Activated T-cell treated with anti-CD3 and anti-CD28 coated beads, Interleukin-2, amount 50 U/mL, for 24 hours (primary cell): ENCODE measurements at regions not wholly inside any gene's neighbourhood (a gene's known extent, or its start where the extent isn't known, plus 50 kb on each side); places are given as distances from the start of the nearest gene placed in this dataset.
"Not testable (repeated sequence)": the region's sequence is repeated elsewhere in the genome, so short reads cannot be mapped to it uniquely, and the experiment has no call there.

Experiments
- DNase-seq: peaks from one replicate; pipeline ENCODE4 v3.0.0-alpha.2; 2020
- H3K27ac Mint-ChIP-seq: 2 replicates; pipeline ENCODE4 v1.8.0; 2020; ENCODE audit warnings: mild to moderate bottlenecking, mixed read lengths
- H3K27me3 Mint-ChIP-seq: 2 replicates; pipeline ENCODE4 v1.8.0; 2020; ENCODE audit warnings: mixed read lengths
- H3K36me3 Mint-ChIP-seq: 2 replicates; pipeline ENCODE4 v1.8.0; 2020; ENCODE audit warnings: low read depth, mixed read lengths
- H3K4me1 Mint-ChIP-seq: 2 replicates; pipeline ENCODE4 v1.8.0; 2020; ENCODE audit warnings: low read depth, mixed read lengths
- H3K4me3 Mint-ChIP-seq: 2 replicates; pipeline ENCODE4 v1.8.0; 2020; ENCODE audit warnings: mild to moderate bottlenecking, moderate library complexity, mixed read lengths
- H3K9me3 Mint-ChIP-seq: 2 replicates; pipeline ENCODE4 v1.8.0; 2020; ENCODE audit warnings: mixed read lengths

DNA sequence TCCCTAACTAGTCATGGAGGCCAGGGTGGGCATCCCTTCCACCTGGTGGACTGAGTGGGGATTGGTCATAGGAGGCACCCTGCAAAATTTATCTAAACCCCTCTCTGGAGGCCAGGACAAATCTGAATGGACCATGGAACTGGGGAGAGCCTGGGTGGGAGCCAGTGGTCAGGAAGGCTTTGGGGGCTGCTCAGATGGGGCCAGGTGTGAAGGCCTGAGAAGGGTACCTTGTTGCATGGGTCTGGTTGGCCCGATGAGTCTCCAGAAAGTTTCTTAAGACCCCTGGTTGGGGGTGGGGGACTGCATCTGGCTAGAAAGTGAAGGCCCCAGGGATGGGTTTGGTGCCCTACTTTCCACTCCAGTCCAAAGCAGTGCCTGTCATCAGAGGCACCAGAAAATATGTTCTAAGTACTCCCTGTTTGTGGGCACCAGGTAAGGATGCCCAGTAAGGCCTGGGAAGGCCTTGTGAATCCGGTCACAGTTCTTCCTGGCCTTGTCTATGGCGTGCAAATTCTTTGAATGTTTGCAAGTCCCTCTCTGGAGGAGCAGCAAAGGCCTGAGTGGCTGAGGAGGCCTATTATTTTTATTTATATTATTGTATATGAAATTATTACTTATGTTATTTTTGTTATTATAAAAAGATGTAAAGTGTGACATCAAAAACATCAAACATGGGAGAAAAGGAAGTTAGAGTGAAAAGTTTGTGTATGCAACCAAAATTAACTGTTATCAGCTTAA is 1729.0 kb downstream of the SPATA31A7 start:
- not testable (repeated sequence) for DNase-seq, H3K4me3 Mint-ChIP-seq, H3K4me1 Mint-ChIP-seq, H3K27me3 Mint-ChIP-seq, H3K36me3 Mint-ChIP-seq, H3K9me3 Mint-ChIP-seq, H3K27ac Mint-ChIP-seq

DNA sequence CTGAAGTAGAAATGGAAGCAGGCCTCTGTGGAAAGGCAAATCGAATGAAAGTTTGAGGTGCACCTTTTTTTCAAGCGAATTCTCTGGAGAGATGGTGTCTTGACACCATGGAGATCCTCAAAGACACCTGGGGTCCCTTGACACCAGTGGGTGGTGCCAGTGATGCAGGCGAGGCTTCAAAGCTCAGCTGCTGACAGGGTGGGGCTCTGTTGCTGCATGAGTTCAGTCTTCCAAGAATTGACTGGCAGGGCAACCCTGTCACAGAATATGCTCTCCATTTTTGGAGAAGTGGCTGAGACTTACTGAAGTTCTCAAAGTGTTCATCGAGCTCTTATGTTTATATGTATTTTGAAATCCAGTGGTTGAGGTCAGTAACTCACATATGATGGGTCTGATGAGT is 1741.6 kb downstream of the SPATA31A7 start:
- not testable (repeated sequence) for DNase-seq, H3K4me3 Mint-ChIP-seq, H3K27me3 Mint-ChIP-seq, H3K9me3 Mint-ChIP-seq, H3K36me3 Mint-ChIP-seq, H3K27ac Mint-ChIP-seq, H3K4me1 Mint-ChIP-seq

DNA sequence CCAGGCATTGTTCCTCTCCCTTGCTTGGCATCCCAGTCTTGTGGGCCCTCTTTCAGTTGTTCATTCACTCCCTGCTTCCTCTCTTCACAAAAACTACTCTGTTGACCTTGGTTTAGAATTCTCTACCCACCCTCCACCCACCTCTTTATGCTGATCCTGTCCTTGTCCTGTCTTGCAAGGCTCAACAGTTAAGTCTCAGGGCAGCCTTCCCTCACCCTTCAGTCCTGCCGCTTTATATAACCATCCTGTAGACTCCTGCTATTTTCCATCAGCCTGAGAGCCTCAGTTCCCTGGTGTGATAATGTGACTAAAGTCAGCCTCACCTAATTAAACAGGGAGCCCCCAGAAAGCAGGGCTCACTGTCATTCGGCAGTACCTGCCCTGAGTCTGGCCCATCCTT is 1763.0 kb downstream of the SPATA31A7 start:
- H3K4me1 Mint-ChIP-seq, DNase-seq, H3K4me3 Mint-ChIP-seq, H3K9me3 Mint-ChIP-seq, H3K27me3 Mint-ChIP-seq, H3K27ac Mint-ChIP-seq, H3K36me3 Mint-ChIP-seq: not testable (repeated sequence)
